Hippocampal formation (tissue), 2 donors: ENCODE measurements at regions not wholly inside any gene's neighbourhood (a gene's known extent, or its start where the extent isn't known, plus 50 kb on each side); places are given as distances from the start of the nearest gene placed in this dataset.
"Not testable (repeated sequence)": the region's sequence is repeated elsewhere in the genome, so short reads cannot be mapped to it uniquely, and the experiment has no call there.

Source experiments
- DNase-seq, 2 donors: peaks; one replicate each; lab custom pipeline; 2025; lab: John Stamatoyannopoulos, UW

DNA sequence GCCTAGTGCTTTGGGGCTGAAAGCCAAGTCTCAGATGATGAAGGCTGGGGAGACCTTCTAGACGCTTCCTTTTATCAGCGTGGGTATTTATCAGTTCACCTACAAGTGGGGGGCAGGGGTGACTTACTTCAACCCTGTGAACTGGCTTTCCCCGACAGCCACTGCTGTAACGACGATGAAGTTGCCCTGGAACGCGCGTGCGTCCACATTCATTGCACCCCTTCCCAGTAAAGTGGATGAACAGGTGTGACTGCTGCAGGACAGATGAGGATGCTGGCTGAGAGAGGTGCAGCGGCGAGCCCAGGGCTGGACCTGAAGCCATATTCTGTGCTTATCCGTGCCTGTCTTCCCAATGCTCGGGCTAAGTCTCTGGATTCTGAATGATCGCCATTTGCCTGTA is 1122.3 kb downstream of the TBC1D22A start:
- DNase-seq: no peak

DNA sequence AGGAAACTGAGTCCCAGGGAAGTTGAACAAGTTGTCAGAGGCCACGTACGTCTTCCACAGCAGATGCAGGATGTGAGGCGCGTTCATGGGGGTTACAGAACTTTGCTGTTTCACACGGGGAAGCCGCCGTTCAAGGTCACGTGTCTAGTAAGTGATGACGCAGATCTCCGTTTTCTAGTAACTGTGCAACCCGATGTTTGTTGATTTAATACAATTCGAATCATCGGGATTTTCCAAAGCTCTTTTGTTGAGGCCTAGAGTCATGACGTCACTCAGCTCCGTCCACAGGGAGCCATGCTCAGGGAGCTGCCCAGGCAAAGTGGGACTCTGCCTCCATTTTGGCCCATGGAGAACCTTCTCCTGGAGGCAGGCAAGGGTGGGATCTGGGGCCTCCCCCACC is 1121.8 kb downstream of the TBC1D22A start:
- no peak for DNase-seq

DNA sequence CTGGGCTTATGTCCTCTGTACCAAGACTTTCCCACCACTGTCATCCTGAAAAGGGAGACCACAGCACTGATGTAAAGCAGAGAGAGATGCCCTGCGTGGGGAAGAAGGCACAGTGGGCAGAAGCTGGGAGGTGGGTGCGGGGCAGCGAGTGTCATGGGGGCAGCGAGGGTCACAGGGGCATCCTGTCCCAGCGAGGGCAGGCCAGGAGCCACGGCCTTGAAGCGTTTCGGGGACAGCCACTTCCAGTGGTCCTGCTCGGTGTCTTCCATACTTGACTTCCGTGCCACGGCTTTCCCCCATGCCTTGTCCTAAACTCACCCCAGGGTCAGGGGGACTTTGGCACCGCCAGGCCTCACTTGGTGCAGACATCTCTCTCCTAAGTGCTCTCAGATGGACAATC is 1121.3 kb downstream of the TBC1D22A start:
- no peak for DNase-seq

DNA sequence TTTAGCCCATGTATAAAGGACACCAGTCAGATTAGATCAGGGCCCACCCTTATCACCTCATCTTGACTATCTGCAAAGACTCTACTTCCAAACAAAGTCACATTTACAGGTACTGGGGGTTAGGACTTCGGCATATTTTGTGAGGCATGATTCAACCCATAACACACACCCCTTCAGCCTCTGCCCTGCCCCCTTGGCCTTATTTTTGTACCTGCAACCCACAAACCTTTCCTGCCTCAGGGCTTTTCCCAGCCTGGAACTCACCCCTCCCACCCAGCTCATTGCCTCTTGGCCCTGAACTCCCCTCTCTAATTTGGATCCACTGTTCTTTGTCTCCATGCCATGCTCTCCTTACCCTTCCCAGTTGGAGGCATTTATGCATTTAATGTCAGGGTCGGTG is 1116.9 kb downstream of the TBC1D22A start:
- no peak for DNase-seq

DNA sequence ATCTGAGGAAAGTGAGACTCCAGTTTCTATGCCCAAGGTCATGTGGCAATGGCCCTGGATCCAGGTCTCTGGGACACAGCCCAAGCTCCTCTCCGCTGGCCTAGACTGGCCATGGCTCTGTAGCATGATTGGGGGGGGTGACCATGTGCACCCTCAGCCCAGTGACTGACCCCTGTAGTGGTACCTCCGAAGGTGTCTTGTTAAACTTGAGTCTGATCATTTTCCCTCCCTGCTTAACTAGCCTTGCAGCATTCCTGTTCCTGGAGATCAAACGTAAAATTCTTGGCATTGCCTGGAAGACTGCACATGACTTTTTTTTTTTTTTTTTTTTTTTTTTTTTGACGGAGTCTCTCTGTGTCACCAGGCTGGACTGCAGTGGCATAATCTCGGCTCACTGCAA is 1116.0 kb downstream of the TBC1D22A start:
- no peak for DNase-seq

DNA sequence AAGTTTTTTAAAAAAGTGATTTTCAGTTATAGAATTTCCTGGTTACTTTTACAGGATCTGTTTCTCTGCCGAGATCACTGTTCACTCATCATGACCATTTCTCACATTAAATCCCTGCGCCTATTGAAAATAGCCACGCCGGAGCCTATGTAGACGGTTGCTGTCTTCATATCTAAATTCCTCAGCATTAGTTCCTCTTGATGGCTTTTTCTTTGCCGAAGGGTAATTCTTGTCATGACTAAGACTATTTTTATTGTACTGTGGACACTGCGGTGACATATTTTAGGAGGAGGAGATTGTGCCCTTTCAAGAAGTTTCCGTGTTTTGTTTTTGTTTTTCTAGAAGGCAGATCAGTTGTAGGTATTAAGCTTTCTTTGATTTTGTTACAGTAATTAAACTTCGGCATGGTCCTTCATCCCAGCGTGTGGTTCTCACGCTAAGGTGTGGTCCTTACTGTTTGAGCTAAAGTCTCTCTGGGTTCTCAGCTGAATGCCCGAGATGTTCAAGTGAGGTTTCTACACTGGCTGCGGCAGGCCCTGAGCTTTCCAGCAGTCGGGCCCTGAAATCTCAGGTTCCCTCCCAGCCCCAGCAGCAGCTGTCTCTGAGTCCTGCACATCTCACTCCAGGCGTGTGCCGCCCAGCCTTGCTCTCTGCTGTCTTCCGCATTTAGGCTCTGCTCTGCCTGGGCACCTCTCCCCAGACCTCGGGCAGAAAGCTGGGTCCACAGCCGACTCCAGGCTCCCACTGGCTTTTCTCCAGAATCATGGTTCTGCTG is 1110.5 kb downstream of the TBC1D22A start:
- DNase-seq: no peak

DNA sequence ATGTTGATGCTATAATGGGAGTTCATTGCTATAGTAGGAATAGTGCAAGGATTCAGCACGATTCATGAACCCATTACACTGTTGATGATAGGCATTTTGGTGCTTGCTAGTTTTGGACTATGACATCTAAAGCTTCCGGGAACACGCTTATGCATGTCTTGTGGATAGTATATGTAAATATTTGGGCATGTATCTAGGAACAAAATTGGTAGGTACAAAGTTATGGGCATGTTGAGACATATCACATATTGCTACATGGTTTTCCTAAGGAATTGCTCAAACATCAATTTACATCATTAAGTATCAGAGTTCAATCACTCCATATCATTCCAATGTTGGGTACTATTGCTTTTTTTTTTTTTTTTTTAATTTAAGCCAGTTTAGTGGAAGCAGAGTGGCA is 1103.2 kb downstream of the TBC1D22A start:
- no peak for DNase-seq

DNA sequence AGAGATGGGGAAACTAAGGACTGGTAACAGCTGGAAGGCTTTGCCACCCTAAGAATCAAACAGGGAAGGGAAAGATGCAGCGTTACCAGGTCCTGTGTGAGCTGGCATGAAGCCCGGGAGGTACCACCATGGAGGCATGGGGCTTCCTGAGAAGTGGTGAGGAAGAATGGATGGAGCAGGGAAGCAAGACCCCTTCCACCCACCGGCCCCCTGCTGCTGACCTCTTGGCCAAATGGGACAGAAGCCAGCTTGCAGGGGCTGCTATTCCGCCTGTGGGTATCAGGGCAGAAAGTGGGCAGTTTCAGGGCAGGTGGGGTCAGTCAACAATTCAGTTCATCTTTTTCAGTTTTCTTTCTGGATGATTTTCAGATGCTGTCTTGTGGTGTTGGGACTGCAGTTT is 1099.9 kb downstream of the TBC1D22A start:
- DNase-seq: no peak

DNA sequence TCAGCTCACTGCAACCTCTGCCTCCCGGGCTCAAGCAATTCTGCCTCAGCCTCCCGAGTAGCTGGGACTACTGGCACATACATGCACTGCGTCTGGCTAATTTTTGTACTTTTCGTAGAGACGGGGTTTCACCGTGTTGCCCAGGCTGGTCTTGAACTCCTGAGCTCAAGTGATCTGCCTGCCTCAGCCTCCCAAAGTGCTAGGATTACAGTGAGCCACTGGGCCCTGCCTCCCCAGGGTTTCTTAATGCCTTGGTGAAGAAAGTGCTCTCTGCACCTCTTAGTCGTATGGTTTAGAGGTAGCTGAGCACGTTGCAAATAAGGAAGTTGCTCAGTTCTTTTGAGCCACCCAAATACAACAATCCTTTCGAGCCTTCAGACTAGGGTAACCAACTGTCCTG is 1098.5 kb downstream of the TBC1D22A start:
- DNase-seq: not testable (repeated sequence)

DNA sequence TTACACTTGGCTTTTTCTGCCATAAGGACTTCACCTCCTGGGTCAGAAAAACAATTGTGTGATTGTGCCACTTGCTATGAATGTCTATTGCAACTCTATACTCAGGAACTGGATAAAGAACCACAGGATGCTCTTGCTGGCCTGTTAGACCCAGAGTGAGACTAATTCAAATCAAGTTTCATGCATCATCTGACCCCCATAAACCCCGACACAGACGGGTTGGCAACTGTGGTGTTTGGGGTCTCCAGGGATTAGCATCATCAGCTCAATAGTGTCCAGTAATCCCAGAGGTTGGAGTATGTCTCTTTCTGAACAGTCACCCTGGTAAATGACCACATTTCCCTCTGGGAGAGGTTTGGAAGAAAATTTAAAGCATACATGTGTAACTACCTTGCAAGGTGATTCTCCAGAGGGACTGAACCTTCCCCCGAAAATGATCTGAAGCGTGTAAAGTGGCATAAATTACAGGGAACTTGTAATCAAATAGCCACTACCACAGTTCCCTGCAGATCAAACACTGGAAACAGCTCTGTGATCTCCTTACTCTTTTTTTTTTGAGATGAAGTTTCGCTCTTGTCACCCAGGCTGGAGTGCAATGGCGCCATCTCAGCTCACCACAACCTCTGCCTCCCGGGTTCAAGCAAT is 1097.6 kb downstream of the TBC1D22A start:
- DNase-seq: no peak

DNA sequence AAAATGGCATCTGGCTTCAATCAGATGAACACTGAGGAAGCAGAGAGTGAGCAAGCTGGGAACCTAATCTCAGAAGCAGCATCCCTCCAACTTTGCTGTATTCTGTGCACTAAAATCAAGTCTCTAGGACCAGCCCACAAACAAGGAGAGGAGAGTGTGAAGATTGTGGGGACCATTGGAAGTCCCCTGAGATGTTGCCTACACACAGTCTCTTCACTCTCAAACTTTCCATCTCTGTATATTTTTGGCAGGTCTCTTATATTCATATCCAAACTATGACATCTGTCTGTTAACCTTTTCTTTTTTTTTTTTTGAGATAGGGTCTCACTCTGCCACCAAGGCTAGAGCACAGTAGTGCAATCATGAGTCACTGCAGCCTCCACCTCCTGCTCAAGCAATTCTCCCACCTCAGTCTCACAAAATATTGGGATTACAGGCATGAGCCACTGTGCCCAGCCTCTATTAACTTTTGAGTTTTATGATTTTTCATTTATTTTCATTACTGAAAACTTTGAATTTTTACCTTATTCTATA is 1096.4 kb downstream of the TBC1D22A start:
- DNase-seq: no peak

DNA sequence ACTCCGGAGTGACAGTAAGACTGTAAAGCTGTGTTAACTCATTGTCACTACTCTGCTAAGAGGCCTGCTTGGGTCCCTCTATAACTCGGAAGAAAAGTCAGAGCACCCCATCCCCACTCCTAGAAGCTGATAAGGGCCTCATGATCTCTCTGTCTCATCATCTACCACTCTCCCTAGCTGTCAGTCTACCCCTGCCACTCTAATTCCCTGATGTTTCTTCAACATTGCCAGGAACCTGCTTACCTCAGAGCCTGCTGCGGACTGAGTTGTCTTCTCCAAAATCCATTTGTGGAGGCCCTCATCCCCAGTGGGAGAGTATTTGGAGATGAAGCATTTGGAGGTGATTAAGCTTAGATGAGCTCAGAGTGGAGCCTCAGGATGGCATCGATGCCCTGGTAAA is 1092.2 kb downstream of the TBC1D22A start:
- DNase-seq: no peak

DNA sequence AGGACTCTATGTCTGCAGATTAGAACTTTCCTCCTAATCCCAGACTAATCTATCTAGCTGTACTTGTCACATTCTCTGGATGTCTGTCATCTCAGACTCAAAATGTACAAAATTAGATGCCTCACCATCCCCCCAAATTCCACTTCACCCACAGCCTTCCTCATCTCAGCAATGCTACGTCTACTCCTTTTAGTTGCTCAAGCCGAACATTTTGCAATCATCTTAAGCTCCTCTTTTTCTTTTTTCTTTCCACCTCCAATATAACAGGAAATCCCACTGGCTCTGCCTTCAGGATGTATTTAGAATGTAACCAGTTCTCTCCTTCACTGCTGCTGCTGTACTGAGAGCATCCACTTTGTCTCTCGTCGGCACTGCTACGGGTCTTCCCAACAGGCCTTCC is 1091.8 kb downstream of the TBC1D22A start:
- DNase-seq: no peak

DNA sequence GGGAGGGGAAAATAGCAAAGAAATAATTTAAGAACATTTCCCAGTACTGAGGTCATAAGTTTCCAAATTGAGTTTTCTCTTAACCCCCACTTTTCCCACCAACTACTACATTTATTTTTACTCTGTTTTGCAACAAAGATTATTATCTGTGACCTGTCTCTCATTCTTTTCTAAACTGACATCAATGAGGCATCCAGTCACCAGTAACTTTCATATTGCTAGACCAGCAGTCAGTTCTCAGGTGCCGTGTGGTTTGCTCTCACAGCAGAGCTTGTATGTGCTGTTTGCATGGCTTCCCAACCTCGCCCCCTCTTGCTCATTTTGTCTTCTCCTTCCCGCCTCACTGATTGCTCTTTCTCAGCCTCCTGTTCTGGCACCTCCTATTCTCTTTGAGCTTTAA is 1091.3 kb downstream of the TBC1D22A start:
- no peak for DNase-seq

DNA sequence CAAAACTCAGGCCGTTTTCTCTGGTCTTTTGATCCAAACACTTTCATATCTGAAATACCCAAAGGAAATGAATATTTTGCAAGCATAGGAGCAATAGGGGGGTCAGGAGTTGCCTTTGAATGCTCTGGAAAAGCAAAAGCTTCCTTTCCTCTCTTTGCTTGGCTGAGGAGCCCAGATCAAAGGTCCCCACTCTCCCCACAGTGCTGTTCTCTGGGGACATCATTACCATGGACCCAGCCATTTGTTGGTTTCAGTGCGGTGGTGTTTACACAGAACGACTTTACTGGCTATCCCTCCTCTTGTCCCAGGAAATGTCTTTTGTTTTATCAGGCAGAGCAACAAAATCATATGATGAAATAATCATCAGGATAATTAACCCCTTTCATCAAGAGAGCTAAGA is 1089.1 kb downstream of the TBC1D22A start:
- no peak for DNase-seq

DNA sequence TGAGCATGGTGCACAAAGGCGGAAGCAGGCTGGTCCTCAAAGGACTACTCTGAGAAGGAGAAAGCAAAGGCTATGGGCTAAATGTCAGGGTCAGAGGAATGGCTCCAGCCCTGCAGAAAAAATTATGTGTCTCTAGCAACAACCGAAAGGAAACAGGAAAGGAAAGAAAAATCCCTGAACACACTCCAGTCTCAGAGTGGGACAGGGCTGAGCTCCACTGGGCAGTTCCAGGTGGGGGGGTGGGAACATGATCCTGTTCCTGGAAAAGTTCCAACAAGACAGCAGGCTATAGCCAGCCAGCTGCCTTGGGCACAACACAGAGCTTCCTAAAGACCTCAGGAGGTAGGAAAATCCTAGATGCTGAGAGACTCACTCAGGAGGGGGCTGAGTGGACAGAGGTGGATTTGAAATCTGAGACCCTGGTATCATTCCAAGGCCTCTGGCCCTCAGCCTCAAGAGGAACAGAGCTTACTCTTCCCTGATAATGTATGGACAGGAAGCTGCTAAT is 1088.2 kb downstream of the TBC1D22A start:
- DNase-seq: no peak

DNA sequence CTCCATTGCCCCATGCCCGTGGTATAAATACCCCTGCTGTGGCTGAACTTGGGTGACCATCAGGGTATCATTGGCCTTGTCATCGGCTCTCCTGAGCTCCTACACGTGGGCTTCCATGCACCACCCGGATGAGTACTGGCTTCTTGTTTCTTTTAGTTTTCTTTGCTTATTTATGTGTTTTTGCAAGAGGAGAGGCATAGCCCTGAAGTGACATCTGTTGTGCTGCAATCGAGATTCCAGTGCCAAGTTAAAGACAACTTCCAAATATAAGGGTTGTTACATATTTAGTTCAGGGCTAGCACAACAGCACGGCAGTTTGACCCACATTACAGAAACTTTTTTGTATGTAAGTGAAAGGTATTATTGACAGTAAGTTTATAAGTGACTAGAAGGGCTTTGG is 1087.1 kb downstream of the TBC1D22A start:
- DNase-seq: no peak

DNA sequence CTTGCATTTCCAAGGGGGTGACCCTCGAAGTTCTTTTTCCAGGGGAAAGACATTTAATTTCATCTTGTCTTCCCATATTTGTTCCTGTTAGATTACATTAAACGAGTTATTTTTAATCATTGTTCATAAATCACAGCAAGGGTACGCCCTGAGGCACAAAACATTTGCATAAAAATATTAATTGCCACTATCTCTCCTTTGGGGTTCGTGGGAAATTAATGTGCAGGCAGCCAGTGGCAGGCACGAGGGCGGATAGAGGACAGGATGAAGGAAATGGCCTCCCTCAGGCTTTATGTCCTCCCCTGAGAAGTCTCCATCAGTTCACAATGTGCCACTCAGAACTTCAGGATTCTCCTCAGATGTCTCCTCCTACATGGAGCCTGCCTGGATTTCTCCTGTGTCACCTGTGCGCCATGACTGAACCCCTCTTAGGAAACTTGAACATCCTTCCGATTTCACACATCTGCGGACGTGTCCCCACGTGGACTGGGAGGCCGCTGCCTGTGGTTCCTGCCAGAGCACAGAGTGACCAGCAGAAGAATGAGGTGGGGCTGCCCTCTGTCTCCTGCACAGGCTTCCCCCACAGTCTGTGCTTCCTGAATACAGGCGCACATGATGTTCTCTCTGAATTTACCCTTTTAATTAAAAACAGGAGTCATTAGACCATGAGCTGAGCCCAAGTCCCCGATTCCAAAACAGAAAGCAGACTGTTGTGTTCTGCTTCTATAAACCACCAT is 1085.9 kb downstream of the TBC1D22A start:
- DNase-seq: no peak

DNA sequence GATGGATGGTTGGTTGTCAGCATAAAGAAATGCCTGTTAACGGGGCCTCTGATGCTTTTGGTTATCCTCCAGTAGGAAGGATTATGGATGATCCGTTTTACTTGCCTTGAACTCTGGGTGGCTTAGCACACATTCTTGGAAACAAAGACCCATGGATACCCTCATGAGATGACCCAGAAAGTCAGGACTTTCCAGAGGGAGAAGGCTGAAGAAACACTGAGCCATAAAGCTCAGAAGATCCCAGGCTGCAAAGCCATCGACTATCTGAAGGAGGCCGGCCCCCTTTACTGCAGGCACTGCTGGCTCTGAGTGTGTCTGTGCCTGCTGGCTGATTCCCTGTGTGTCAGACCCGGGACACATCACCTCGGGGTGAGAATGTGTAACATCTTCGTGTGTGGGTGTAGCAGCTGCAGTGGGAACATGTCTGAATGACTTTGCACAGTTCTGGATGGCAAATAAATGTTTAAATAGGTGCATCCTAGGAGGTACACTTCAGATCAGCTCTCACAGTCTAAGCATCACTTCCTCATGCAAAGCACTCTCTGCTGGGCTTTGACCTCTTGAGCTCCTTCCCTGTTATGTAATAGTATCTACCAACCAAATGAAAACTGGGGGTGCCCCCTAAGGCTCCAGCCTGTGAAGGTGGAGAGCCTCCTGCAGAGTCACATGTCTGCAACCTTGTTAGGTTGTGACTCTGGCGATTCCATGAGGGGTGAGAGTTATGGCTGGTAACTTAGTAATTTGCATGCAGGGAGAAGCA is 1084.9 kb downstream of the TBC1D22A start:
- DNase-seq: no peak

DNA sequence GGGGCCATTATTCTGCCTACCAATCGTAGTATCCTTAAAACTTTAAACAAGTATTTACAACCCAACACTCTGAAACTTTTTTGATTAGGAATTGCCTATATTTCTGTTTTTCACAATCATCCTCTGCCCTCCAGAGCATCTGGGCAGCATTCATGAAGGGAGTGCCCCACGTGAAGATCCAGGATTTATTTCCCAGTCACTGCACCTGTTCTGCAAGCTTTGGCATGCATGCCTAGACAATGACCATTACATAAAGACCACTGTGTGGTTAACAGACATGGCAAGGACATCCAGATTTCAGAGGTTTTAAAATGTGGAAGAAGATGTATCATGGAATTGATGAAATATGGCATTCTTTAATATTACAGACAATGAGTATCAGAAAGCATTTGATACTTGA is 1083.8 kb downstream of the TBC1D22A start:
- no peak for DNase-seq

DNA sequence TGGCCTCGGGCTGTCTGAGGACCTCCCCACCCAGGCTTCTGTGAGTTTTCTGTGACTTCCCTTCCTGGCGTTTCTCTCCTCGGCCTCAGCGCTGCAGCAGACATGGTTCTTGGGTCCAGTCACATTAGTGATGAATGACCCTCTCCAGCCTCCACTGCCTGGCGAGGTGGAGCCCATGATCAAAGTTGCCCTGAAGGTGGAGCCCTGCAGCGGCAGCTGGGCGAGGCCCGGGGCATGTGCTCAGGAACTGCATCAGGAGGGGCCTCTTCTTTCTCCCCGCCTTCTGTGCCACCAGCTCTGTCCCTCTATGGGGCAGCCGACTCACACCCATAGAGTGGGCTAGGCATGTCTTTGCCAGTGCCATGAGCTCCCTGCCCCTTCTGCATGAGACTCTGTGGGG is 1079.7 kb downstream of the TBC1D22A start:
- DNase-seq: no peak

DNA sequence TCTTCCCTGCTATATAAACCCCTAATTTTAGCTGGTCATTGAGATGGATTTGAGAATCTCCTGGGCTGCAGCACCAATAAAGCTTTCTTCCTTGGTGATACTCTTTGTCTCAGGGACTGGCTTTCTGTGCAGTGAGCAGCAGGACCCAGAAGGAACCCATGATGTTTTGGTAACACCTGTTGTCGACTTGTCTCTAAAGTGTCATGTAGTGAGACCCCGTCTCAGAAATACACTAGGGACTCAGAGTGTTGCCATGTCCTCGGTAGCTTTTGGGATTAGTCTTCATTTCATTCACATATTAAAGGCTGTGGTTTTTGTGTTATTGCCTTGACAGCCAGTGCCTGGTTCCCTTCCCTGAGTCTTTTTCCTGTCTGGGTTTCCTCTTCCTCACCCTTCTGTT is 1078.7 kb downstream of the TBC1D22A start:
- no peak for DNase-seq
